H9 (cell line): ENCODE measurements at regions not wholly inside any gene's neighbourhood (a gene's known extent, or its start where the extent isn't known, plus 50 kb on each side); places are given as distances from the start of the nearest gene placed in this dataset.

ENCODE experiments used
- DNase-seq: peaks from one replicate; pipeline ENCODE4 v3.0.0-alpha.2; 2017
- H2AFZ ChIP-seq: one replicate; pipeline ENCODE4 v1.6.1; 2013; ENCODE audit warnings: mild to moderate bottlenecking, low read length, control low read depth, moderate library complexity
- H2AK5ac ChIP-seq: 2 replicates; pipeline ENCODE4 v1.6.1; 2013; ENCODE audit warnings: low read length, control low read depth, mixed read lengths; ENCODE audit not compliant: insufficient read length
- H2BK120ac ChIP-seq: one replicate; pipeline ENCODE4 v1.6.1; 2013; ENCODE audit warnings: low read depth, mild to moderate bottlenecking, low read length, control low read depth, inconsistent platforms; ENCODE audit not compliant: poor library complexity, severe bottlenecking
- H2BK12ac ChIP-seq: 2 replicates; pipeline ENCODE4 v1.6.1; 2013; ENCODE audit warnings: low read length, control low read depth, mixed read lengths, low read depth; ENCODE audit not compliant: insufficient read length
- H2BK15ac ChIP-seq: 2 replicates; pipeline ENCODE4 v1.6.1; 2013; ENCODE audit warnings: low read depth, low read length, control low read depth
- H2BK20ac ChIP-seq: one replicate; pipeline ENCODE4 v1.6.1; 2013; ENCODE audit warnings: low read depth, mild to moderate bottlenecking, low read length, control low read depth, inconsistent platforms; ENCODE audit not compliant: poor library complexity, severe bottlenecking
- H2BK5ac ChIP-seq: 2 replicates; pipeline ENCODE4 v1.6.1; 2013; ENCODE audit warnings: low read length, control low read depth, mixed read lengths; ENCODE audit not compliant: insufficient read length
- H3K14ac ChIP-seq: 2 replicates; pipeline ENCODE4 v1.6.1; 2013; ENCODE audit warnings: low read length, control low read depth; ENCODE audit not compliant: insufficient read depth
- H3K18ac ChIP-seq: 2 replicates; pipeline ENCODE4 v1.6.1; 2013; ENCODE audit warnings: low read depth, mild to moderate bottlenecking, mixed read lengths, low read length, control low read depth; ENCODE audit not compliant: insufficient read length
- H3K23ac ChIP-seq: 2 replicates; pipeline ENCODE4 v1.6.1; 2013; ENCODE audit warnings: low read length, control low read depth, mixed read lengths, low read depth; ENCODE audit not compliant: insufficient read length
- H3K23me2 ChIP-seq: 2 replicates; pipeline ENCODE4 v1.6.1; 2013; ENCODE audit warnings: low read depth, mild to moderate bottlenecking, mixed read lengths, low read length, control low read depth; ENCODE audit not compliant: insufficient read length, poor library complexity, severe bottlenecking
- H3K27ac ChIP-seq: 2 replicates; pipeline ENCODE4 v1.5.1; 2013; ENCODE audit warnings: low read length, control low read depth, mixed read lengths, low read depth; ENCODE audit not compliant: insufficient read length
- H3K27me3 ChIP-seq: 2 replicates; pipeline ENCODE4 v1.6.1; 2013; ENCODE audit warnings: low read length, control low read depth, inconsistent platforms; ENCODE audit not compliant: insufficient read depth
- H3K4ac ChIP-seq: 2 replicates; pipeline ENCODE4 v1.6.1; 2013; ENCODE audit warnings: low read depth, mild to moderate bottlenecking, control low read depth, inconsistent platforms, low read length, moderate library complexity
- H3K4me1 ChIP-seq: 2 replicates; pipeline ENCODE4 v1.6.1; 2013; ENCODE audit warnings: low read length, control low read depth, inconsistent platforms; ENCODE audit not compliant: insufficient read depth
- H3K4me2 ChIP-seq: 2 replicates; pipeline ENCODE4 v1.6.1; 2013; ENCODE audit warnings: low read length, control low read depth, mixed read lengths; ENCODE audit not compliant: insufficient read length, insufficient read depth
- H3K56ac ChIP-seq: 2 replicates; pipeline ENCODE4 v1.6.1; 2013; ENCODE audit warnings: low read depth, mild to moderate bottlenecking, mixed read lengths, low read length, control low read depth; ENCODE audit not compliant: insufficient read length
- H3K79me1 ChIP-seq: 2 replicates; pipeline ENCODE4 v1.6.1; 2013; ENCODE audit warnings: low read depth, mild to moderate bottlenecking, moderate library complexity, low read length, control low read depth, inconsistent platforms; ENCODE audit not compliant: insufficient read depth, poor library complexity, severe bottlenecking
- H3K79me2 ChIP-seq: 2 replicates; pipeline ENCODE4 v1.6.1; 2013; ENCODE audit warnings: low read length, control low read depth, inconsistent platforms; ENCODE audit not compliant: insufficient read depth
- H3K9ac ChIP-seq: 2 replicates; pipeline ENCODE4 v1.6.1; 2013; ENCODE audit warnings: low read length, control low read depth, mixed read lengths; ENCODE audit not compliant: insufficient read length; ENCODE audit errors: extremely low read depth
- H3K9me3 ChIP-seq: one replicate; pipeline ENCODE4 v1.6.1; 2013; ENCODE audit warnings: low read depth, low read length, inconsistent platforms; ENCODE audit not compliant: control insufficient read depth
- H3T11ph ChIP-seq: one replicate; pipeline ENCODE4 v1.6.1; 2013; ENCODE audit warnings: mild to moderate bottlenecking, low read length, control low read depth, inconsistent platforms
- H4K20me1 ChIP-seq: one replicate; pipeline ENCODE4 v1.6.1; 2013; ENCODE audit not compliant: control insufficient read depth, insufficient read length, insufficient read depth
- H4K5ac ChIP-seq: 2 replicates; pipeline ENCODE4 v1.6.1; 2013; ENCODE audit warnings: low read depth, mild to moderate bottlenecking, mixed read lengths, low read length, control low read depth; ENCODE audit not compliant: insufficient read length
- H4K8ac ChIP-seq: replicated peaks from 2 replicates; pipeline ENCODE4 v1.6.1; 2013; ENCODE audit warnings: low read length, control low read depth, mixed read lengths, low read depth; ENCODE audit not compliant: insufficient read length
- H4K91ac ChIP-seq: 2 replicates; pipeline ENCODE4 v1.6.1; 2013; ENCODE audit warnings: low read depth, mild to moderate bottlenecking, moderate library complexity, mixed read lengths, low read length, control low read depth; ENCODE audit not compliant: insufficient read length
- H3K27ac Mint-ChIP-seq, 3 experiments: 2 replicates in 2 of 3; 3 replicates in 1 of 3; pipeline ENCODE4 v1.8.0; 2020 to 2021; ENCODE audit warnings: mixed read lengths in 3 of 3, mild to moderate bottlenecking in 1 of 3, moderate library complexity in 1 of 3
- H3K27me3 Mint-ChIP-seq: 2 replicates; pipeline ENCODE4 v1.8.0; 2021; ENCODE audit warnings: low read depth, mild to moderate bottlenecking, moderate library complexity, mixed read lengths
- H3K36me3 Mint-ChIP-seq, 3 experiments: 2 replicates in 2 of 3; 3 replicates in 1 of 3; pipeline ENCODE4 v1.8.0; 2020 to 2021; ENCODE audit warnings: low read depth in 3 of 3, mixed read lengths in 3 of 3; ENCODE audit not compliant: insufficient read depth in 1 of 3
- H3K4me1 Mint-ChIP-seq, 2 experiments: 2 replicates each; pipeline ENCODE4 v1.8.0; 2020; ENCODE audit warnings: mixed read lengths in 2 of 2
- H3K4me3 Mint-ChIP-seq, 2 experiments: 2 replicates in 1 of 2; 3 replicates in 1 of 2; pipeline ENCODE4 v1.8.0; 2020 to 2021; ENCODE audit warnings: mild to moderate bottlenecking in 2 of 2, mixed read lengths in 2 of 2, moderate library complexity in 1 of 2
- H3K9me3 Mint-ChIP-seq, 2 experiments: 2 replicates in 1 of 2; 3 replicates in 1 of 2; pipeline ENCODE4 v1.8.0; 2020; ENCODE audit warnings: mild to moderate bottlenecking in 2 of 2, mixed read lengths in 2 of 2, moderate library complexity in 1 of 2
- CTCF ChIP-seq: fragments of 200-600 bp; sonication (generic); conservative IDR thresholded peaks from 3 replicates; pipeline ENCODE4 v1.8.0; 2021; ENCODE audit warnings: antibody characterized with exemption, mild to moderate bottlenecking
- WGBS: extraction: QIAGEN DNeasy Blood & Tissue Kit; methylation state at CpG from one replicate; pipeline ENCODE4 v1.1.7; 2013; ENCODE audit warnings: missing lambda C conversion rate, low lambda C conversion rate, mixed read lengths; ENCODE audit not compliant: insufficient read length; ENCODE audit errors: extremely low coverage; 5-methylcytosine and 5-hydroxymethylcytosine counted together

GRCh38 chr5:163696579-163696887 lies 191.1 kb downstream of the MAT2B start:
- Histone ChIP-seq H3K27me3 (no peaks in the 10 kb centered on the region), H3K4me2 (no peak overlapping the region)

More at GRCh38 chr5:163696579-163696887, 191.1 kb downstream of the MAT2B start:
- Histone ChIP-seq H2BK12ac (no peak overlapping the region), H3K79me1 (no peaks in the 10 kb centered on the region), H2BK5ac (no peak overlapping the region), H3K23ac (no peak overlapping the region), H3K9ac (no peak overlapping the region), H3K18ac (no peak overlapping the region), H4K20me1 (no peaks in the 10 kb centered on the region), H3T11ph (no peak overlapping the region), H3K79me2 (no peaks in the 10 kb centered on the region), H2BK120ac (no peak overlapping the region), H2AFZ (no peak overlapping the region), H4K8ac (no peak overlapping the region), H3K4me1 (no peaks in the 10 kb centered on the region), H3K23me2 (no peaks in the 10 kb centered on the region), H3K56ac (no peak overlapping the region), H3K27ac (no peak overlapping the region), H4K91ac (no peak overlapping the region), H2BK15ac (no peak overlapping the region), H4K5ac (no peak overlapping the region), H2AK5ac (no peak overlapping the region), H3K14ac (no peak overlapping the region), H3K9me3 (no peaks in the 10 kb centered on the region), H2BK20ac (no peak overlapping the region), H3K4ac (no peak overlapping the region)
- H3K4me3 Mint-ChIP-seq = no peak overlapping the region
- no peak for TF ChIP-seq CTCF
- H3K27ac Mint-ChIP-seq = no peak overlapping the region
- WGBS = no CpG with 5 or more reads among the region's 5 CpGs
- H3K36me3 Mint-ChIP-seq = no peaks in the 10 kb centered on the region
- no peaks in the 10 kb centered on the region for H3K9me3 Mint-ChIP-seq
- H3K27me3 Mint-ChIP-seq = no peaks in the 10 kb centered on the region
- peaks cover 3 to 5% of the 10 kb centered on the region in 2 experiments for H3K4me1 Mint-ChIP-seq
- DNase-seq = no peak
